ENCODE measurements at regions not wholly inside any gene's neighbourhood (a gene's known extent, or its start where the extent isn't known, plus 50 kb on each side); places are given as distances from the start of the nearest gene placed in this dataset.

GRCh38 chr13:33497146-33497845 is 211.7 kb upstream of the STARD13 start (continued):
- no peak for TF ChIP-seq CTCF (conservative IDR thresholded peaks at IDR 0.05; ENCODE audit: low read depth, low read length)

GRCh38 chr13:33508060-33508459 is 222.5 kb upstream of the STARD13 start:
- no CpG with 5 or more reads among the region's 1 CpG for WGBS, 2 experiments (ENCODE audit: extremely low coverage in 2 of 2, insufficient read length in 1 of 2)
- ChIA-PET CTCF (no interaction called here), POLR2A (ENCODE audit: unreplicated experiment) (no interaction called here)
- Histone ChIP-seq H4K20me1 (ENCODE audit: insufficient read depth, low read length) (no peaks in the 10 kb centered on the region), H3K23ac (ENCODE audit: low read depth, low read length) (no peak overlapping the region), H3K4ac (ENCODE audit: low read depth, low read length) (no peak overlapping the region), H3K79me1 (ENCODE audit: low read depth in 1 of 2, low read length in 2 of 2) (no peaks in the 10 kb centered on the region), H3K14ac (replicated peaks; ENCODE audit: low read depth, low read length) (no peak overlapping the region), H3K4me3 (ENCODE audit: insufficient read depth, low read depth, low read length) (no peak overlapping the region), H3K4me1 (ENCODE audit: control insufficient read depth, insufficient read depth, low read length) (peaks cover 4% of the 10 kb centered on the region), H3K36me3 (ENCODE audit: control insufficient read depth, insufficient read depth, low read length) (no peaks in the 10 kb centered on the region), H3K18ac (ENCODE audit: low read depth, low read length) (no peak overlapping the region), H2BK120ac (ENCODE audit: low read depth, low read length) (no peak overlapping the region), H2AK9ac (replicated peaks; ENCODE audit: low read depth, low read length, poor library complexity) (no peak overlapping the region), H3K9me1 (ENCODE audit: insufficient read depth, low read length) (no peaks in the 10 kb centered on the region), H2BK20ac (ENCODE audit: low read depth, low read length) (no peak overlapping the region), H3K56ac (ENCODE audit: extremely low read depth, insufficient read depth, low read length) (no peak overlapping the region), H4K91ac (ENCODE audit: insufficient read depth, low read depth, low read length) (no peak overlapping the region), H3K9ac (ENCODE audit: low read depth, low read length) (no peak overlapping the region), H3K4me2 (ENCODE audit: low read depth, low read length) (no peak overlapping the region), H2AFZ (replicated peaks; ENCODE audit: low read length, poor library complexity) (no peak overlapping the region), H2BK15ac (ENCODE audit: low read depth, low read length) (no peak overlapping the region), H2BK5ac (ENCODE audit: low read depth, low read length, poor library complexity, severe bottlenecking) (no peak overlapping the region), H3K9me3 (ENCODE audit: control insufficient read depth, insufficient read depth, low read length) (peaks cover 2% of the 10 kb centered on the region; the same call in 1 of the 2 replicates), H2AK5ac (ENCODE audit: low read depth, low read length) (peak overlapping the region; percentile 68; the same call in 1 of the 2 replicates), H3K27me3 (ENCODE audit: control insufficient read depth, insufficient read depth, low read length) (no peaks in the 10 kb centered on the region), H3K27ac (ENCODE audit: insufficient read depth, low read length) (no peak overlapping the region), H4K5ac (ENCODE audit: low read depth, low read length) (no peak overlapping the region), H4K8ac (ENCODE audit: low read depth in 2 of 2, low read length in 2 of 2) (no peak overlapping the region)
- no TSS peak for BruUV-seq (replicated peaks)
- dilution Hi-C loops (cut with HindIII; ENCODE audit: low sequenced_read_pairs, unreplicated experiment): no loop called here
- intact Hi-C loops (cut with micrococcal nuclease): no loop called here
- ATAC-seq (ENCODE audit: low read depth): no peak
- in situ Hi-C loops (cut with MboI; ENCODE audit: low sequenced_read_pairs): no loop called here
- no peak for DNase-seq
- TF ChIP-seq RFX5 (IDR thresholded peaks at IDR 0.05; ENCODE audit: low read depth, low read length): no peak
- TF ChIP-seq CEBPB (IDR thresholded peaks at IDR 0.05; ENCODE audit: low read depth, low read length): no peak
- no peak for TF ChIP-seq RCOR1 (IDR thresholded peaks at IDR 0.05; ENCODE audit: insufficient replicate concordance, low read length)
- TF ChIP-seq CTCF (conservative IDR thresholded peaks at IDR 0.05; ENCODE audit: low read depth, low read length): no peak
- no peak for TF ChIP-seq RAD21 (IDR thresholded peaks at IDR 0.05; ENCODE audit: low read length)
- TF ChIP-seq FOS (IDR thresholded peaks at IDR 0.05; ENCODE audit: low read depth, low read length): no peak
- TF ChIP-seq SMC3 (IDR thresholded peaks at IDR 0.05; ENCODE audit: low read depth, low read length): no peak
- no peak for TF ChIP-seq CHD1 (IDR thresholded peaks at IDR 0.05; ENCODE audit: low read depth, low read length)
- no peak for TF ChIP-seq BHLHE40 (IDR thresholded peaks at IDR 0.05; ENCODE audit: low read depth, low read length)
- TF ChIP-seq ELK1 (IDR thresholded peaks at IDR 0.05; ENCODE audit: borderline replicate concordance, low read depth, low read length): no peak
- TF ChIP-seq MXI1 (IDR thresholded peaks at IDR 0.05; ENCODE audit: borderline replicate concordance, low read depth, low read length): no peak
- TF ChIP-seq MAFK (IDR thresholded peaks at IDR 0.05; ENCODE audit: low read depth, low read length): no peak

Data from IMR-90 (cell line).